GM19468 (cell line): ENCODE measurements at regions not wholly inside any gene's neighbourhood (a gene's known extent, or its start where the extent isn't known, plus 50 kb on each side); places are given as distances from the start of the nearest gene placed in this dataset.

ENCODE experiments used
- ATAC-seq: cut with Tn5 transposase; IDR thresholded peaks from one replicate; pipeline ENCODE4 v1.9.1; 2021; ENCODE audit warnings: mild to moderate bottlenecking, moderate library complexity, moderate number of reproducible peaks; ENCODE audit not compliant: unreplicated experiment; ENCODE audit errors: extremely low read depth

GRCh38 chr1:164188497-164188896 lies 370.5 kb upstream of the PBX1 start:
- no peak for ATAC-seq

- ATAC-seq: no peak
These were observed 367.8 kb upstream of the PBX1 start for GRCh38 chr1:164191191-164191590.

- no peak for ATAC-seq
These were observed 348.7 kb upstream of the PBX1 start for GRCh38 chr1:164210211-164210739.

- no peak for ATAC-seq
These were observed 335.6 kb upstream of the PBX1 start for GRCh38 chr1:164223378-164223777.

GRCh38 chr1:164225011-164225410 lies 334.0 kb upstream of the PBX1 start:
- no peak for ATAC-seq

GRCh38 chr1:164226977-164227376 lies 332.0 kb upstream of the PBX1 start:
- no peak for ATAC-seq

- no peak for ATAC-seq
These were observed 330.1 kb upstream of the PBX1 start for GRCh38 chr1:164228928-164229327.

GRCh38 chr1:164233149-164233548 lies 325.8 kb upstream of the PBX1 start:
- no peak for ATAC-seq

GRCh38 chr1:164240081-164240480 lies 318.9 kb upstream of the PBX1 start:
- no peak for ATAC-seq

GRCh38 chr1:164250365-164250764 lies 308.6 kb upstream of the PBX1 start:
- no peak for ATAC-seq

GRCh38 chr1:164256456-164256855 lies 302.5 kb upstream of the PBX1 start:
- ATAC-seq: no peak

- ATAC-seq: no peak
These were observed 297.2 kb upstream of the PBX1 start for GRCh38 chr1:164261691-164262240.

GRCh38 chr1:164263540-164263939 lies 295.4 kb upstream of the PBX1 start:
- ATAC-seq: no peak

GRCh38 chr1:164265232-164265631 lies 293.8 kb upstream of the PBX1 start:
- ATAC-seq: no peak

- ATAC-seq: no peak
These were observed 286.8 kb upstream of the PBX1 start for GRCh38 chr1:164272156-164272555.

- no peak for ATAC-seq
These were observed 262.8 kb upstream of the PBX1 start for GRCh38 chr1:164296172-164296571.

GRCh38 chr1:164308101-164308500 lies 250.9 kb upstream of the PBX1 start:
- ATAC-seq: no peak

GRCh38 chr1:164310166-164310565 lies 248.8 kb upstream of the PBX1 start:
- ATAC-seq: no peak

GRCh38 chr1:164311377-164311776 lies 247.6 kb upstream of the PBX1 start:
- ATAC-seq: no peak

- no peak for ATAC-seq
These were observed 237.9 kb upstream of the PBX1 start for GRCh38 chr1:164320790-164321731.

GRCh38 chr1:164325786-164326185 lies 233.2 kb upstream of the PBX1 start:
- no peak for ATAC-seq
